ENCODE measurements at regions not wholly inside any gene's neighbourhood (a gene's known extent, or its start where the extent isn't known, plus 50 kb on each side); places are given as distances from the start of the nearest gene placed in this dataset.

GRCh38 chr5:60335913-60336312 is 364.1 kb downstream of the DEPDC1B start:
- TF ChIP-seq, protein P1, sequence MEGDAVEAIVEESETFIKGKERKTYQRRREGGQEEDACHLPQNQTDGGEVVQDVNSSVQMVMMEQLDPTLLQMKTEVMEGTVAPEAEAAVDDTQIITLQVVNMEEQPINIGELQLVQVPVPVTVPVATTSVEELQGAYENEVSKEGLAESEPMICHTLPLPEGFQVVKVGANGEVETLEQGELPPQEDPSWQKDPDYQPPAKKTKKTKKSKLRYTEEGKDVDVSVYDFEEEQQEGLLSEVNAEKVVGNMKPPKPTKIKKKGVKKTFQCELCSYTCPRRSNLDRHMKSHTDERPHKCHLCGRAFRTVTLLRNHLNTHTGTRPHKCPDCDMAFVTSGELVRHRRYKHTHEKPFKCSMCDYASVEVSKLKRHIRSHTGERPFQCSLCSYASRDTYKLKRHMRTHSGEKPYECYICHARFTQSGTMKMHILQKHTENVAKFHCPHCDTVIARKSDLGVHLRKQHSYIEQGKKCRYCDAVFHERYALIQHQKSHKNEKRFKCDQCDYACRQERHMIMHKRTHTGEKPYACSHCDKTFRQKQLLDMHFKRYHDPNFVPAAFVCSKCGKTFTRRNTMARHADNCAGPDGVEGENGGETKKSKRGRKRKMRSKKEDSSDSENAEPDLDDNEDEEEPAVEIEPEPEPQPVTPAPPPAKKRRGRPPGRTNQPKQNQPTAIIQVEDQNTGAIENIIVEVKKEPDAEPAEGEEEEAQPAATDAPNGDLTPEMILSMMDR (IDR thresholded peaks at IDR 0.05; ENCODE audit: insufficient read depth, low read depth, low read length, missing control alignments) = no peak
- H3K4me3 ChIP-seq (ENCODE audit: low read length) = no peak overlapping the region
- no peak for DNase-seq (ENCODE audit: low read depth)

GRCh38 chr5:60334281-60334713 is 365.7 kb downstream of the DEPDC1B start:
- no peak overlapping the region for H3K4me3 ChIP-seq (ENCODE audit: low read length)
- TF ChIP-seq, protein P1 (IDR thresholded peaks at IDR 0.05; ENCODE audit: insufficient read depth, low read depth, low read length, missing control alignments) = no peak
- peak; percentile 78 for DNase-seq (ENCODE audit: low read depth)

DNA sequence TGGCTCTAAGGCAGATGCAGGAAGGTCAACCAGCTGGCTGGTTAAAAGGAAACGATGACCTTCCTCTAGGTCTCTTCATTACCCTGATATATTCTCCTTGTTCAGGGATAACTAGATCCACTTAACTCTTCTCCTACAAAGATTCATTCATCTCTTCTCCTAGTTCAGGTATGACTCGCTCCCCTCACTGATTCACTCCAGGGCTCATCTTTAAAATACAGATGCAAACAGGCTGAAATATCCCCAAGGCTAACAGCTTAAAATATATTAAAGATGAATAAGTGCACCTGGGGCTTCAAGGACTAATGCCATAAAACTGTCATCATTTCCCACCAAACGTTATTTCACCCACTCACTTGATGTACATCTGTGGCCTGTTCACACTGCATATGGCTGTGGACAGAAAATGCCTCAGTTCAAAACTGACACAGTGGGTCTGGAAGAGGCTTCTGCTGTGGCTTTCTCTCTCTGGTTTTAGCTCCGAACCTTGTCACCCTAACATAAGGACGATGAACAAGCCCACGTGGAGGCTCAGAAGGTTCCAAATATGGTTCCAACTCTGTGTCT is 366.9 kb downstream of the DEPDC1B start:
- peak; percentile 48 for DNase-seq (ENCODE audit: low read depth)
- TF ChIP-seq, protein P1 (IDR thresholded peaks at IDR 0.05; ENCODE audit: insufficient read depth, low read depth, low read length, missing control alignments) = no peak
- H3K4me3 ChIP-seq (ENCODE audit: low read length) = no peak overlapping the region

DNA sequence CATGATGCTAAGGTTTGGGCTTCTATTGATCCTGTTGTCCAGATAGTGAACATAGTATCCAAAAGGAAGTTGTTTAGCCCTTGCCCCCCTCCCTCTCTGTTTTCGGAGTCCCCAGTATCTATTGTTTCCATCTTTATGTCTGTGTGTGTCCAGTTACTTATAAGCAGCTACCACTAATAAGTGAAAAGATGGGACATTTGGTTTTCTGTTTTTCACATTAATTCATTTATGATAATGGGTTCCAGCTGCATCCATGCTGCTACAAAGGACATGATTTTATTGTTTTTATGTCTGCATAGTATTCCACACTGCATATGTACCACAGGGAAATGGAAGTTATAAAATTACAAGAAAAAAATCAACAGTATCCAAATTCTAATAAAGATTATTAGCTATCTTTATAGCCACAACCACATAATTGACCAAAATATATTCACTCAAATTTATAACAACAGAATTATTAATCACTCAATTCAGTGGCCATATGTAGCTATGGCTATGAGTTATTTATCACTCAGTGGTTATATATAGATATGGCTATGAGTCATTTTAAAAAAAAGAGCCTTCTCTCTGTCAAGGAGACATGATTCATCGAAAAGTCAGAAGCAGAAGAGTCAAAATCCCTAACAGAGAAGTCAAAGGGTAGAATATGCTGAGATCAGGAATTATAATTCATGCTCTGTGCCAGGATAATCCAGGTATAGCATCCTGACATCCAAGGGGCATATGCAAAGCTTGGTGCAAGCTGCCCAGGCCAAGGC is 367.5 kb downstream of the DEPDC1B start:
- H3K4me3 ChIP-seq (ENCODE audit: low read length) = no peak overlapping the region
- DNase-seq (ENCODE audit: low read depth) = peak; percentile 76
- TF ChIP-seq, protein P1 (IDR thresholded peaks at IDR 0.05; ENCODE audit: insufficient read depth, low read depth, low read length, missing control alignments) = no peak

DNA sequence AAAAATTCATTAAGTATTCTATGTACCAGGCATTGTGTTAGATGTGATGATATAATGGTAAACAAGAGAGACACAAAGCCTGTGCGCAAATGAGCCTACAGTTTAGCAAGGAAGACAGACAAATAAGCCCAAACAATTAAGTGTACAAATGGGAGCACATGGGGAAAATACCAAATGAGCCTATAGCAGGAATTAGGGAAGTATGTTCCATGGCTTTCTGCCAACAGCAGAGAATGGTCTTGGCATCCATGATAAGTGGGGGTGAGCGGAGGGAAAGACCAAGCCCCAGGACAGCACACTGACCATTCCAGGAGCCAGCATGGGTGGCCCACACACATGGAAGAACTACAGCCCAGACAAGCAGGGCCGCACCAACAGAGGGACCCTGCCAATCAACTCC is 369.7 kb downstream of the DEPDC1B start:
- H3K4me3 ChIP-seq (ENCODE audit: low read length) = no peak overlapping the region
- TF ChIP-seq, protein P1 (IDR thresholded peaks at IDR 0.05; ENCODE audit: insufficient read depth, low read depth, low read length, missing control alignments) = no peak
- DNase-seq (ENCODE audit: low read depth) = no peak

DNA sequence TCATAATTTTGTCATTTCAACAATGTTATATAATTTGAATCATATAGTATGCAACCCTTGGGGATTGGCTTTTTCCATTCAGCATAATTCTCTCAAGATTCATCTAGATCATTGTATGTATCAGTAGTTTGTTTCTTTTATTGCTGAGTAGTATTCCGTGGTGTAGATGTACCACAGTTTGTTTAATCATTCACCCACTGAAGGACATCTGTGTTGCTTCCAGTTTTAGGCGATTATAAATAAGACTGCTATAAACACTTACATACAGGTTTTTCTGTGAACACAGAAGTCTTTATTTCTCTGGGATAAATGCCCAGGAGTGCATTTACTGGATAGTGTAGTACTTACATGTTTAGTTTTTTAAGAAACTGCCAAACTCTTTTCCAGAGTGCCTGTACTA is 374.1 kb downstream of the DEPDC1B start:
- DNase-seq (ENCODE audit: low read depth) = no peak
- TF ChIP-seq, protein P1 (IDR thresholded peaks at IDR 0.05; ENCODE audit: insufficient read depth, low read depth, low read length, missing control alignments) = no peak
- H3K4me3 ChIP-seq (ENCODE audit: low read length) = no peak overlapping the region
